ENCODE measurements at regions not wholly inside any gene's neighbourhood (a gene's known extent, or its start where the extent isn't known, plus 50 kb on each side); places are given as distances from the start of the nearest gene placed in this dataset.

DNA sequence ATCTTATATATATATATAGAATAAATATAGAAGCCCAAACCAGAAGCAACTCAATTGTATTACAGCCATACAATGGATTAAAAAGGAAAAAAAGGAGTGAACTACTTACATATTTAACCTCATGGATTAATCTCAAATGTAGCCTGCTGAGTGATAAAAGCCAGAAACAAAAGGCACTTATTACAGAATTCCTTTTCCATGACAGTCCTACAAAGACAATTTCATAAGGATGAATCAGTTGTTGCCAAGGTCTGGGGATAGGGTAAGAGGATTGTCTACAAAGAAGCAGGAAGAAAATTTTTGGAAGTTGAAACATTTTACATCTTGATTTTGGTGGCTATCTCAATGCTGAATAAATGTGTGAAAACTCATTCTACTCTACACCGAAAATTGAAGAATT, 103.9 kb upstream of the DCC start:
- TF ChIP-seq POLR2A (IDR thresholded peaks at IDR 0.05) (no peak), POLR2AphosphoS5 (IDR thresholded peaks at IDR 0.05) (no peak)
- TF ChIP-seq, protein P1, sequence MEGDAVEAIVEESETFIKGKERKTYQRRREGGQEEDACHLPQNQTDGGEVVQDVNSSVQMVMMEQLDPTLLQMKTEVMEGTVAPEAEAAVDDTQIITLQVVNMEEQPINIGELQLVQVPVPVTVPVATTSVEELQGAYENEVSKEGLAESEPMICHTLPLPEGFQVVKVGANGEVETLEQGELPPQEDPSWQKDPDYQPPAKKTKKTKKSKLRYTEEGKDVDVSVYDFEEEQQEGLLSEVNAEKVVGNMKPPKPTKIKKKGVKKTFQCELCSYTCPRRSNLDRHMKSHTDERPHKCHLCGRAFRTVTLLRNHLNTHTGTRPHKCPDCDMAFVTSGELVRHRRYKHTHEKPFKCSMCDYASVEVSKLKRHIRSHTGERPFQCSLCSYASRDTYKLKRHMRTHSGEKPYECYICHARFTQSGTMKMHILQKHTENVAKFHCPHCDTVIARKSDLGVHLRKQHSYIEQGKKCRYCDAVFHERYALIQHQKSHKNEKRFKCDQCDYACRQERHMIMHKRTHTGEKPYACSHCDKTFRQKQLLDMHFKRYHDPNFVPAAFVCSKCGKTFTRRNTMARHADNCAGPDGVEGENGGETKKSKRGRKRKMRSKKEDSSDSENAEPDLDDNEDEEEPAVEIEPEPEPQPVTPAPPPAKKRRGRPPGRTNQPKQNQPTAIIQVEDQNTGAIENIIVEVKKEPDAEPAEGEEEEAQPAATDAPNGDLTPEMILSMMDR (IDR thresholded peaks at IDR 0.05): no peak
